Kidney tubule cell (primary cell): ENCODE measurements at regions not wholly inside any gene's neighbourhood (a gene's known extent, or its start where the extent isn't known, plus 50 kb on each side); places are given as distances from the start of the nearest gene placed in this dataset.

Experiments
- DNase-seq: peaks from one replicate; pipeline ENCODE4 v3.0.0-alpha.2; 2018; ENCODE audit warnings: low spot score

DNA sequence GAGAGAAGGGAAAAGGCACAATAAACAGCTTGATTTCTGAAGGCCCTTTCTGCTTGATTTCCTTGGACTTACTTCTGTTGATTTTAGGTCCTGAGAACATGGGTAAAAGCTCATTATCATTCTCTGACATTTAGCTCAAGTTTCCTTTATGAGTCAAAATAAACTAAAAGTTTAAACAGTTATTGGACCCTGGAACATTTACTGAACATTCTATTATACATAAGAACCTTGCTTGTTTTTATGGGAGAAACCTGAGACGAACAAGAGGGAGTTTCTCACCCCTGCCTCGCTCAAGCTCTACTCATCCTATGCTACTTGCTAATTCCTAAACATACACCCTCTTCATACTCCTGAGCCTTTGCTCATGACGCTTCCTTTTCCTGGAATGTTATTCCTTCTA lies 538.3 kb upstream of the PKN2 start:
- DNase-seq: no peak

DNA sequence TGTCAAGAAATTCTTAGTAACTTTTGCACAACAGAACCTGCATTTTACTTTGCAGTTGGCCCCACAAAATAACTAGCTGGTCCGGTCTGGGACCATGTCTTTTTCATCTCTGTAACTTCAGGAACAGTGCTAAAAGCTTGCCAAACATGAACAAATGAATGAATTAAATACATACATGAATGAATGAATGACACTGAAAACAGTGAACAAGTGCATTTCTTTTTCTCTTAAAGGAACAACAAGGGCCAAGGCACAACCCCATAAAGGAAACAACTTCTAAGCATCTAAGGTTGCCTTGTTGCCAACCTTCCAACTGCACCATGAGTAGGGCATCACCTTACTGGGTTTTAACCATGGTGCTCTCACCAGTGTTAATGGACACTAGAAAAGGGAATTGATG lies 534.4 kb upstream of the PKN2 start:
- no peak for DNase-seq

DNA sequence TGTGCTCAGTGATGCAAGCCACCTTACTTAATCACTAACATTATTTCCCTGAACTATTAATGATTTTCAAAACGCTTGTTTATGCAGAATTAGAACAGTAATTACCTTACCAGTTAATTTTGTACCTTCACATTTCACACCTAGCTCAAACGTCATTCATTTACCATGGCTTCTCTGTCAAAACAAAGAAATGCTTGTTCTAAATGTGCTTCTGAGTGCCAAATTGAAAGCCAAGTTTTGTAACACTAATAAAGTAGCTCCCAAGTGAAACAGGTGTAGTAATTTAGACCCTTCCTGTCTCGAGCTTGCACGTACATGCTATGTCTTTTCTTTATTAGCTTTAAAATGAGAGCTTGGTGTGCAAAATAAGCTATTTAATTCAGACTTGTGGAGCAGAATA lies 533.7 kb upstream of the PKN2 start:
- DNase-seq: no peak

DNA sequence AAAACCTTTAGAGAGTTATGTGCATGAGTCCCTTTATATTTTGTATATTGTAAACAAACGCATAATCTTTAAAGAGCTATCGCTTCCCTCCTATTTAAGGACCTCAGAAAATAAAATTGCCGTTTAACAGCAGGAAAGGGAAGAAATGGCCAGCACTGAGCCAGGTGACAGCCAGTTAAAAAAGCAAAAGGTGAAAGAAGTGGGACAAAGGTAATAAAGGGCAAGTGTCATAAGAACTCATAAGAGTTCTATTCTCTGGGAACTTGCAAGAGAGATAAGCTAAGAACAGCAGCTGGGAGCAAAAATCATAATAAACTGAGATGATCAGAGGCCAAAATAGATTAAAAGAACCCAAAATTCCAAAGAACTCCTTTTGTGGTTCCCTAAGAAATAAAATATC lies 520.9 kb upstream of the PKN2 start:
- no peak for DNase-seq

DNA sequence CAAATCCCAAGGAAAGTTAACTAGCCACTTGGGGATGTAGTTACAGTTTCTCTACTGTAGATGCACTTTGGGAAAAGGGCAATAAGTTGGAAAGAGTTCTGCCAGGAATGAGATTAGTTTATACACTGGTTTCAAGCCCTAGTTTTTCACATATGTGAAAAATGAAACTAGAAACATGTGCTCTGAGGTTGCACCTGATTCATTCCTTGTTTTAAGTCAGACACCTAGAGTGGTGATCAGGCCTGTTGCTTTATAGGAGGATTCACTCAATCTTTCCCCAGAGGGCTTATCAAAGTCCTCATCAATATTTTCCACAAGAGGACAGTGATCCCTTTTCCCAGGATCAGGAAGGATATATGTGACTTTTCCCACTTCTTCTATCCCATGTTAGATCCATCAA lies 515.9 kb upstream of the PKN2 start:
- no peak for DNase-seq

DNA sequence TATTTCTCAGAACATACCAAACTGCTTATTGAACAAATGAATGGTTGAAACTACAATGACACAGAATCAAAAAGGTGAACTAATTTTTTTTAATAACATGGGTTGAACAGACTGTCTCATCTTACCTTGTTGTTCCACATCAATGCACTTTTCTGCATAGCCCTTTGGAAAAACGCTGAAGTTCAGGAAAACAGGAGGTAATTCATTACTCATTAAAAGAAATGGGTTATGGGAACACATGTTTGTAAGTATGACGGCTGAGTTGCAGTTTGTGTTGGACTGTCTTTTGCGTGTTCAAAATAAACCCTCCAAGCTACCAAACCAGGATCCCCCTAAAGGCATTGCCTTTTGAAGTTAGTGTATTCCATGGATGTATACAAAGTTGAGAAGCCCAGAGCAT lies 514.9 kb upstream of the PKN2 start:
- peak; percentile 75 for DNase-seq

DNA sequence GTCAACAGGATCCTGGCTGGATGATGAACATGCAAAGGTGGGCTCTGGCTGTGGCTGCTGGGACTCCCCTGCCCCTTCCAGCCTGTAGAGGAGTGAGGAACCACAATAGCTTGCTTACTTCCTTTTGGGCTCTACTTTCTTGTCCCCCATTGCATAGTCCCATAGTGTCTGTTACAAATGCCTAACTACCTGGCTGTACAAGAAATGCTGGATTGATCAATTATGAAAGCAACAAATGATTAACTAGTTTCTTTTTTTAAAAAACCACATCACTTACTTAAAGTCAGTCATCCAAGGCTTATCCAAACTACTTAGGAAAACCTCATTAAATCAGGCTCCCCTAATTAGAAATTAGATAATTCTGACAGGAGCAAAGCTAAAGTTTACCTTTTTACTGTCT lies 514.1 kb upstream of the PKN2 start:
- DNase-seq: peak; percentile 60

DNA sequence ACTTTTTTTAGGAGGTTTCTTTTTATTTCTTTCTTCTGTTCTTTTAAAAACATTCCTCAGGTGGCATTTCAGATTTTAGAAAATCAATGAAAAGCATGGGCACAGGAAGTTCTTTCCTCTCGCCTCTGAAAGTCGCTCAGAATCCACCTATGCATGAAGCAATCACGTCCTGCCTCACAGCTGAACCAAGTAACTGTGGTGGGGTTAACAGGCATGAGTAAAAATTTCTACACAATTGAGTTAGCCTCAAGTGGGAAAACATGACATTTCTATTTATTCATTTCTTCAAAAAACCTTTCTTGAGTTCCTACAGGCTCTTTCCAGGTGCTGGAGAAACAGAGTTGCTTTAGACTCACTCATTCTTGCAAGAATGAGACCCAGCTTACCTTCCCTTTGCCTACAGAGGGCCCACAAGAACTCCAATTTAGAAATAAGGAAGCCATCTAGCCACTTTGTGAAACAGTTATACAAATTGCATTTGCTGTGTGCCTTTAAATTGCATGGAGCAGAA lies 508.9 kb upstream of the PKN2 start:
- peak; percentile 26 for DNase-seq

DNA sequence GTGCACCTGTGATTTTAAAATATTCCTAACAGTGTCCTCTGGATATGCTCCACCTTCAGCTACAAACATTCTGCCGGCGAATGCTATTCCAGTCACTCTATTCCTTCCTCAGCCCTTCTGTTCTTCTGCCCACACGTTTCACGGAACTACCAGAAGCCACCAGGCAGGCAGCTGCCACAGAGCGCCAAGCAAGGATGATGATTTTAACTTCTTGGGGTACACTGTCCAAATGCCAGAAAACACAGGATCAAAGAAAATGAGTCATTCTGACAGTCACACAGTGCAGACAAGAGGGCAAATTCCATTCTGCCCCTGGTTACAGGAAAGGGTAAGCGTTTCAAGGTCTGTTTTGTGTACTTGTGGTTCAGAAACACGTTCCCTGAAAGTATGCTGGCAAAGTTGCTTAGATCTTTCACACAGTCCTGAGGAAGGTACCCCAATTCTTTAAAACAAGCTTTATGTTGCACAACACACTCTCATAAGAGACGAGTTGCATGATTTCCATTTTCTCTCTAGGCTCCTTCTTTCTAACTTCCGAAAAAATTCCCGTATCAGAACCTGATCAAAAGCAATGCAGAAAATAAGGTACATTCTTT lies 508.3 kb upstream of the PKN2 start:
- peak; percentile 74 for DNase-seq

DNA sequence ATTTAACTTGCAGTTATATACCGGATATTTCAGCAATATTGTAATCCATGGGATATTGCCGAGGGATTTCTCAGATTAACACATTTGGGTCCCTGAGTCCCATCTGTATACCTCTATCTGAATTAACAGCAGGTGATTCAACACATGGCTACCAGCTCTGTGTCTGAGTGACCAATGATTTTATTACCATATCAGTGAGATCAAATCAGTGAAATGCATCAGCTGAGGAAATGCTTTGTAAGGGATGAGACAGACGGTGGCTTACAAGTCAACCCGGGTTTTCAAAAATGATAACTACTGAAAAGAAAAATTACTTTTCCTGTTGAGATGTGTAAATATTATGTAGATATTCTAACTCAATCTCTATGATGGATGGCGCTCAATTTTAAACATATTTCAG lies 504.1 kb upstream of the PKN2 start:
- peak; percentile 1 for DNase-seq

DNA sequence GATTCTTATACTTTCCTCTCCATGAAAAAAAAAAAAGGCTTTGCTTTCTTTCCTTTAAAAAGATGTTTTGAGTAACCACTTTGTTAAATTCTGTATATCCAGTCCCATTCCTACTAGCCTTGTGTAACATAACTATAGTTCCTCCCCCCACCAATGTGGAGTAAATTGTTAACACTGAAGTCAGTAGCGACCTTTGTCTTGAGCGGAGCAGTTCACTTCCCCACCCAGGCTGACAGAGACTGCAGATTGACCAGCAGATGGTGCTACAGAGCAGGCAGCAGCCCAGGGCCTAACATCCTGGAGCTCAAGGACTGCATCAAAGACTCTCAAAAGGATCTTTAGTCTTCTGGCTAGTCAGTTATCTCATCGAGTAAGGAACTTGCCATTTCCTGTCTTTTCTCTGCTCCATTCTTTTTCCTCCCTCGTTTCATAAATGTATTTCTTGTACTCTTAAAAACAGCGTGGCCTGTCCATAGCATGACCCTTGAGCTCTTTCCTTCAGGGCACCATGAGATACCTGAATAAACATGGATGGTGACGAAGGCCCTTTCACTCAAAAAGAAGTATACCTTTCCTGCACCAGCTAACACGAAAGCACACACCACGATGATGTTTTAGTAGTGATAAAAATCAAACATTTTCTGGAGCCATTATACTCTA lies 503.5 kb upstream of the PKN2 start:
- peak; percentile 80 for DNase-seq

DNA sequence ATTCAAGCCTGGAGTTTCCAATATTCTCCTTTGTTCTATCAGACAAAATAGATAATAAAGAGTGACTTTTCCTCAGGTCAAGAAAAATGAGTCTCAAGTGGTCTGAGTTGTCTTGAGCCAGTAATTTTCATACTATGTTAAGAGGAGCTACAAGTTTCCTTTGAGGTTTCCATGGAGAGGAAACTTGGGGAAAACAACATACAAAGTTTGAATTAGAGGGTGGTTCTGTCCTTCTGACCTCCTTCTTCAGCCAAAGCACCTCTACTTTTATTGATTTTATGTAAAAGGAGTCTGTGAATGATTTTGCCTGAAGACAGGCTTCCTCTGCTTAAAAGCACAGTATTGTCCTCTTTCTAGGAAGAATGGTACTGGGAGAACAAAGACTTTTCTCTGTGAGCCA lies 497.2 kb upstream of the PKN2 start:
- DNase-seq: no peak

DNA sequence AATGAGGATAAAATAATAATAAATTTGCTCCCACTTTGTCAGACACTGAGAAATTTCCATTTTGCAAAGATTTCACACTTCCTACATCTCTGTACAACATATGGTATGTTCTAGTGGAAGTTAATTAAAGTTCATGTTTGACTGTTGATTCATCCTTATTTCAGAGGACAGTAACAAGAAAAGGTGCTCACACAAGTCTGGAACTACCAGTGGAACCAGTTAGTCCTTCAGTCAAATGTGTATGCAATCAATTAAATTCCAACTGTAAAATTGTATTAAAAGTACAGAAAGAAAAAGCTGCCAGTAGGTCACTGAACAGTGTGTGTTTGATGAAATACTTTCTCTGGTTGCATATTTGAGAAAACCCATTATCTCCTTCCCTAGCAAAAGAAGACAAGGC lies 496.0 kb upstream of the PKN2 start:
- no peak for DNase-seq

DNA sequence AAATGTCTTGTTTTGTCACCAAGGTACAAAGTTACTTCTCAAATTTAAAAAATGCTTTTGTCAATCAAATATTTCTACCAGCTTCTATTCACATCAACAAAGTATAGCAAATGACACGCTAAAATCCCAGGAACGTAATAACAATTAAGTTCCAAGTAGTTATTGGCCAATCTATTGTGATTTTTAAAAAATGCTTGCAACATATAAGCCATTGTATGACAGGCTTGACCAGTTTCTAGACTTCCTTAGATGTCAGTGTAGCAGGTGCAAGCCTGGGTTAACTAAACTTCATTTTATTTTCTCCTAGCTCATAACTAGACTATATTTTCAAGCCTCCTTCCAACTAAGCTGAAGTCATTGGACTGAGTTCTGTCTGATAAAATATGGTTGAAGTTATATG lies 494.5 kb upstream of the PKN2 start:
- no peak for DNase-seq

DNA sequence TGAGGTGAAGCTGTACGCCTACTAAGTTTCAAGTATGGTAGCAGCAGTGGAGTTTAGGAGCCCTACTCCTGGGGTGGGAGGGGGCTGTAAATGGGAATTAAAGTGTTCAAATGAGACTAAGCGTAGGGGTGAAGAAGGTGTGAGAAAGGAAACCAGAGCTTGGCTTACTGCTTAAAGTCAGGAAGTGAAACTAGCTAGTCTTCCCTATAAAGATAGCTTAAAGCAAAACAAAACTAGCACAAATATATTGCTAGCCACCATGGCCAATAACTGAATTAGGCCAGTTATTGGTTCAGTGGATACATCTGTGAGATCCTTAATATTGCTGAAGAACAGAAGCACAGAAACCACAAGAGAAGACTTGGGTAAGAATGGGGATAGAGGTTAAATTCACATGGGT lies 492.2 kb upstream of the PKN2 start:
- DNase-seq: no peak

DNA sequence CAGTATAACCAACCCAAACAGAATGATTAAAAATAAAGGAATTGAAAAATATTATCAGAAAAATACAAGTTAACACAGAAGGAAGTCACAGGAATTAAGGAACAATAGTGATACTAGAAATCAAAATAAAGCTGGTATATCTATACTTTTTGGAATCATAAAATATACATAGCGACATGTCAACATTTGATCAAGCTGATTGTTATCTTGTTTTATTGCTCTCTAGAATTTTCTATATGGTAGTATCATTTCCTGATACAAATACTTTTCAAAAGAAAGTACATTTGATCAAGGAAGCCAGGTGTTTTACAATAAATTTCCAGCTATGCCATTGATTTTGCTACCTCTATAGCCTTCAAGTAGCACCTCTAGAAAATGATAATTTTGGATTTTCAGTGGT lies 489.5 kb upstream of the PKN2 start:
- no peak for DNase-seq

DNA sequence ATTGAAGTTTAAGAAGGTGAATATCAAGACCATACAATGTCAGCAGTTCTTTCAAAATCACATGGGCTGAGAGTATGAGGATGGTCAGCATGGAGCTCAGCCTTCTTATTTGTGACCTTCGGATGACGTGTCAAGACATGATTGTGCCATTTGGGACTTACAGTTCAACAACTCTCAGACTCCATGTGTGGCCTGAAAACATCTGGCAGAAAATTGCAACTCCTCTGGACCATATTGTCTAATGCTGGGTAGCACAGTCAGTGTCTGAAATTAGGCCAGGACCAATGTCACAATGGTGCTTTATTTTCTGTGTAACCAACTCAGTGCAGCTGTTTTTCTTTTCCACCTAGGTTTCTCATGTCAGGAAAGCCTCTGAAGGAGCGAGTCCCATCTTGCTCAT lies 483.5 kb upstream of the PKN2 start:
- DNase-seq: no peak

DNA sequence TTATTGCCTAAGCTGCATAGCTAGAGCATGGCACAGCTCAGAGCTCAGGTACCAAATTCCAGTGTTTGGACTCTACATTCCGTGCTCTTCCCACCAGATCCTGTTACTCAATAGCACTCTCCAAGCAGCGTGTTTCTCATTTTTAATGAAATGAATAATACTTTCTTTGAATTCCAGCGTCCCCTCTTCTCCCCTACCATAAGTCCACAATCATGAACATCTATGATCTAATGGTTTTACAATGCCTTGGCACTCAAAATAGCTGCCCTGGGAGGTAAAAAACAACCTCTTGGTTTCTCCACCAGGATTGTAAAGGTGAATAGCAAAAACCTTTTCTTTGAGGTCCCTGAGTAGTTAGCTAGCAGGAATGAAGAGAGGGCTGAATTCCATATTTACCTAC lies 480.0 kb upstream of the PKN2 start:
- DNase-seq: peak; percentile 65

DNA sequence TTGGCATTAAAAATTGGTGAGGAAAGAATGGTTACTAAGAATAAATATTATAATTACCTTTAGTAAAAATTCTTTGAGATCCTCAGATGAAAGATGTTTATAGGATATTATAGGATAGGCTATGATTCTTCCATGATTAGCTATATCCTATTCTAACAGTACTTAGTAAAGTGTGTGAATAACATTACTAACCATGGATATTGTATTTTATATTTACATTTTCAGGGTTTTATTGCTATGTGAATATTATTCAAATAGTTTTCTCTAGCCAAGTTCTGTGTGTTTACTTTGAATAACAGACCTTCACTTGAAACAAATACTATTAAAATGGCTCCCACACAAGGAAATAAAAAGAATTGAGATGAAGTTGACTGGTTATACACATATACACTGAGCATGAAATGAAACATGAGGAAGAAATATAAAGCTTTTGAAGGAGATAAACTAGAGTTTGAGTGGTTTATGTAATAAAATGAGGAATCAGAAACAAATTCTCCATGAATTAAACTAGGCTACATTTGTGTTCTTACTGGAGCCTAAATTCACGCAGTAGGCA lies 479.4 kb upstream of the PKN2 start:
- DNase-seq: no peak

DNA sequence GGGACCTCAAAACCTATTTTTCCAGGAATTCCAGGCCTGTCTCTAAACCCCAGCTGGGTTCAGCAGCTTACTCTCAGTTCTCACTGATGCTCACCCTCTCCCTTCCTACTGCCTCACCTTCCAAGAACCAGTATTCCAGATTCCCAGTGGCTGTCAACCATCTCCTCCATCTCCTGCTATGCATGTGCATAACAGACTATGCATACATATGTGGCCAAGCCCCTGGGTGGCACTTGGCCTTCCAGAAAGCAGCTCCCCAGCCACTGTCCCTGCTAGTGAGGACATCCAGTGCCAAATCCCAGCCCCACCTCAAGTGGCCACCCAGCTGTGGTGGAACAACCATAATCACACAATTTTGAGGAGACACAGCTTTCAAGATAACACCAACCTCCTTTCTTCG lies 475.7 kb upstream of the PKN2 start:
- DNase-seq: no peak

DNA sequence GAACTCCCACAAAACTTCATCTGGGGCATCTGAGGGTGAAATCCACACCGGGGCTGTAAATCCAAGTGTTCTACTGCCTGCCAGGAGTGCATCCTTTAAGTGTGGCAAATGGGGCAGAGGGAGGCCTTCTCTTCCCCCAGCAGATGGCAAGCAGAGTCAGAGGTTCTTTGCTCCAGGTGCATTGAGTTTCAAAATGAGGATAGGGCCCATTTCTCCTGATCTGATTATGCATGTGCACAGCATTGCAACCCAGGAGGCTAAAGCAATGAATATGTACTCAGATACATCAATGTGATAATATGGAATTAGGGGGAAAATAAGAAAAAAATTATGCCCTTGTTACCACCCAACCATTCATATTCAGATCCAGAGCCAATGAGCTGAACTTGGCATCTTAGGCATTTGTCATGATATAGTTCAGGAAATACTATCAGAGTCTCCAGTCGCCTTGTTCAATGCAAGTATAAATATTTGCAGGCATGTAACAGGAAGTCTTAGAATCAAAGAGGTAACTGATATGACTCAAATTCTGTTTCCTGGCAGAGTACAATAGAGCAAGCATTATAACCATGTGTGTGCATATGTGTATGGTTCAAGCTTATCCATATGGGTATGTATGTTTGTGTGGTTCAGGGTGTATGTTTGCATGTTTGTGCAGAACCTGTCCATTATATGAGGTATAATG lies 473.8 kb upstream of the PKN2 start:
- DNase-seq: no peak

DNA sequence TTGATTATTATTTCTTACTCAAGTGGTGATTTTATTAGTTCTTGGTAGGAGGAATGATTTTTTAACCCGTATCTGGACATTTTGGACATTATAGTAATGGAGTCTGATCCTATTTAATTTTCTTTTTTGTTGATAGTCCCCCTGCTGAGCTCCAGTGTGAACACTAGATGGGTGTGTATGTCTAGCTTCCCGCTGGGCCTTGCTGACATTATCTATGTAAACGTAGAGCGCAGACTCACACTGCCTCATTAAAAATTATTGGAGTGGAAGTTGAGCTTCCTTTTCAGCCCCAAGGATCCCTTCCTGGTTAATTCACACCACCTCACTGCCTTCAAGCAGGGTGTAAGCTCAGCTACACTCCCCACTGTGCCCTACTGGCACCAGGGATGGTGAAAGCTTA lies 467.6 kb upstream of the PKN2 start:
- no peak for DNase-seq

DNA sequence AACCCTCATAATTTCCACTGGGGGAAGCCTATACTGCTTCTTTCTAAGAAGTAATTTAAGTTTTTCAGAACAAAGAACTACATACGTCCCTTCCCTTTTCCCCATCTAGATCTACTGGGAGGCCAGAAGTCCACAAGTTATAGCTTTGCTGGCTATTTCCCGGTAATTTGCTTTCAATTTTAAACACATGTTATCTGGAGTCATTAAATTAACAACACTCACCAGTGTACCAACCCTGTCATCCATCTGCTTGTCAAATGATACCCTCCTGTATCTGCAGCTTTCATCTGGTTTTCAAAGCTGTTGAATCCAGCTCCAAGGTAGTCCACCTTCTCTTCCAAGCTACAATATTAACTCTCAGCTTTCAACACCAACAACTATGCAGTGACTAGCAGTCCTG lies 466.7 kb upstream of the PKN2 start:
- no peak for DNase-seq
